ENCODE measurements at regions not wholly inside any gene's neighbourhood (a gene's known extent, or its start where the extent isn't known, plus 50 kb on each side); places are given as distances from the start of the nearest gene placed in this dataset.

DNA sequence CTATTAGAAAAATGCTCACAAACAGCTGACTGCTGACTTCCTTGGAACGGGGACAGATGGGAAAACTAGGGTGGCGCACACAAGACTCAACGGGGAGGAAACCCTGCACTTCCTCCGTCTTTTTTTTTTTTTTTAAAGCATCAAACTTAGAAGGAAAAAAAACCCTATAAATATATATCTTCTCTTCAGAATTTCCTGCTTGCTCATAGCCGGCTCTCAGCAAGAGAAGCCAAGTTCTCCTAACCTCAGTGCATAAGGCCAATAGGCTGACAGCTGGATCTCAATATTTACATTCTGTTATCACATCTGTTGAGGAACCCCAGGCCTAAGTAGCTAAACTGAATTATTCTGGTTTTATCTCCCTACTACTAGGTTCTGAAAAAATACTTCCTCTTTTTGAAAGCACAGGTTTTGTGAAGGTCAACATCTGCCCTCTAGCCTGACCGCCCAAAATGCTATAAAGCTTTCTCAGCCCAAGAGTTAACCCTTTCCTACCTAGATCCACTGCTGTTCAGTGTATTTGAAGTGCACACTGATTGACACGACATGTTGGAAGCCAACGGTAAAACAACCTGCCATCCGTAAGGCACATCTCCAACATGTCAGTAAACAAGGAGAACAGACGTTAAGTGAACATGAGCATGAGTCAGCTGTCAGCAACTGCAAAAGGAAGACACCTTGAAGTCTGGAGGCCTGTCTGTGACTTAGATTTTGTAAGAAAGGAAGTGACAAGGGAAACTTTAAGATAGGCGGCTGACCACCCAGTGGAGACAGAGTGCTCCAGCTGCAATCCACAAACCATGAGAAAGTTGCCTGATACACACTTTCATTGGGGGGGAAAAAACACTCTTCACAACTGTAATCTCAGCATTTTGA, 83.8 kb downstream of the EBLN1 start (continued):
- TF ChIP-seq, protein P1, sequence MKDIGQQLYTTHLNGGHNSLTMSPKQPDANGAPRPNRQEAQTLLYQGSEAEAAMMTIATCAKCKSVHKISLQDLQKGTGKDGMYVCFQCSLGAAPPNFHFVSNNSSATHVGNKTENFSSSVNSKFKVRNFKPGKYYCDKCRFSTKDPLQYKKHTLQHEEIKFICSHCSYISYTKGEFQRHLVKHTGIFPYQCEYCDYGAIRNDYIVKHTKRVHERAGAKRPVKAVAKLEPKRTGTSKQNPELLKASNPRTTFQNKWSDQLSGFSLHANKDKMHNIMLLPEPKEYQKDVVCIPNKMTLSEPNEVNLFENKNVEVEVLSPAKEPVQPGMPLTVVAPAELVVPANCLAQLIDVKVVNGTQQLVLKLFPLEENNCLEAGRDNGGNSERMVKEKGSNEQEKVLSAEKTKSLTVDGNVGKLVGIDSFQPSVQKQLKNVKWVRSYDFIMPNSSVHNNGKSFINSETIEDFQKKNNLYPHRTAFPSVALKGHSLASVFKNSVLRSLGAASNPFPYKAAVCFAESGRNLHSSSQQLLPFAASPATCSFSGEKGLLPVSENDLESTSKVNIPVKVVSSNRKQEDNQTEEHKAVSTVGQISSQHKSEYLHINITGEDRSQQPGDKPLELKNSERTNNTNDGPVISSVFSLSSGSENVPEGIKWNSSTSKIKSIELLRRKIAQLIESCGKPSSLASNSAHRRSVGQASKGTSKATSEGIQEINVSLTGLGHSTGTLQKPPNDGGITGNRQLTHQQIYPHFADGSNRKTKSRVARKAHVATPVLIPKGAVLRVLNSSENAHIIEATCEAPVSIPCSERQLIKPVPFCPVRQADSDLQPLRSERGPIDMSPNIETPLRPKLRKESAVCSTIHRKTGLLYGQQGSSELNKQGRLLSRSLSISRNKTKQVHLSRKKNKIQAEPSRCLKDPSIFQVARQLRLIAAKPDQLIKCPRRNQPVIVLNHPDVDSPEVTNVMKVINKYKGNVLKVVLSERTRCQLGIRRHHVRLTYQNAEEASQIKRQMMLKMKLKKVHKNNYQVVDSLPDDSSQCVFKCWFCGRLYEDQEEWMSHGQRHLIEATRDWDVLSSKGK (CRISPR knock-in tag; IDR thresholded peaks at IDR 0.05), result no peak
- TF ChIP-seq SIRT6 (IDR thresholded peaks at IDR 0.05; ENCODE audit: low read depth, low read length) (no peak), HDAC6 (IDR thresholded peaks at IDR 0.05; ENCODE audit: low read depth, low read length) (no peak), RFX7 (CRISPR knock-in tag; IDR thresholded peaks at IDR 0.05) (no peak), TFAM (CRISPR knock-in tag; conservative IDR thresholded peaks at IDR 0.05) (no peak), ADNP (tag; IDR thresholded peaks at IDR 0.05) (peak; percentile 73), SOX6 (IDR thresholded peaks at IDR 0.05) (peak; percentile 90), SLC30A9 (CRISPR knock-in tag; IDR thresholded peaks at IDR 0.05) (no peak), ZNF197 (CRISPR knock-in tag; IDR thresholded peaks at IDR 0.05; ENCODE audit: low read depth) (no peak), PTTG1 (tag; IDR thresholded peaks at IDR 0.05; ENCODE audit: low read depth) (no peak), MTF1 (CRISPR knock-in tag; IDR thresholded peaks at IDR 0.05; ENCODE audit: borderline replicate concordance) (no peak), NFYB (IDR thresholded peaks at IDR 0.05; ENCODE audit: extremely low read depth, insufficient read length) (no peak), ZNF316 (IDR thresholded peaks at IDR 0.05) (peak; percentile 84), HDAC8 (tag; IDR thresholded peaks at IDR 0.05) (no peak), ZNF76 (CRISPR knock-in tag; IDR thresholded peaks at IDR 0.05; ENCODE audit: borderline replicate concordance) (no peak)
- TF ChIP-seq, protein P2, sequence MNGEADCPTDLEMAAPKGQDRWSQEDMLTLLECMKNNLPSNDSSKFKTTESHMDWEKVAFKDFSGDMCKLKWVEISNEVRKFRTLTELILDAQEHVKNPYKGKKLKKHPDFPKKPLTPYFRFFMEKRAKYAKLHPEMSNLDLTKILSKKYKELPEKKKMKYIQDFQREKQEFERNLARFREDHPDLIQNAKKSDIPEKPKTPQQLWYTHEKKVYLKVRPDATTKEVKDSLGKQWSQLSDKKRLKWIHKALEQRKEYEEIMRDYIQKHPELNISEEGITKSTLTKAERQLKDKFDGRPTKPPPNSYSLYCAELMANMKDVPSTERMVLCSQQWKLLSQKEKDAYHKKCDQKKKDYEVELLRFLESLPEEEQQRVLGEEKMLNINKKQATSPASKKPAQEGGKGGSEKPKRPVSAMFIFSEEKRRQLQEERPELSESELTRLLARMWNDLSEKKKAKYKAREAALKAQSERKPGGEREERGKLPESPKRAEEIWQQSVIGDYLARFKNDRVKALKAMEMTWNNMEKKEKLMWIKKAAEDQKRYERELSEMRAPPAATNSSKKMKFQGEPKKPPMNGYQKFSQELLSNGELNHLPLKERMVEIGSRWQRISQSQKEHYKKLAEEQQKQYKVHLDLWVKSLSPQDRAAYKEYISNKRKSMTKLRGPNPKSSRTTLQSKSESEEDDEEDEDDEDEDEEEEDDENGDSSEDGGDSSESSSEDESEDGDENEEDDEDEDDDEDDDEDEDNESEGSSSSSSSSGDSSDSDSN (IDR thresholded peaks at IDR 0.05; ENCODE audit: borderline replicate concordance in 1 of 2, low read depth in 2 of 2, low read length in 2 of 2), result no peak
- TF ChIP-seq, protein P3, sequence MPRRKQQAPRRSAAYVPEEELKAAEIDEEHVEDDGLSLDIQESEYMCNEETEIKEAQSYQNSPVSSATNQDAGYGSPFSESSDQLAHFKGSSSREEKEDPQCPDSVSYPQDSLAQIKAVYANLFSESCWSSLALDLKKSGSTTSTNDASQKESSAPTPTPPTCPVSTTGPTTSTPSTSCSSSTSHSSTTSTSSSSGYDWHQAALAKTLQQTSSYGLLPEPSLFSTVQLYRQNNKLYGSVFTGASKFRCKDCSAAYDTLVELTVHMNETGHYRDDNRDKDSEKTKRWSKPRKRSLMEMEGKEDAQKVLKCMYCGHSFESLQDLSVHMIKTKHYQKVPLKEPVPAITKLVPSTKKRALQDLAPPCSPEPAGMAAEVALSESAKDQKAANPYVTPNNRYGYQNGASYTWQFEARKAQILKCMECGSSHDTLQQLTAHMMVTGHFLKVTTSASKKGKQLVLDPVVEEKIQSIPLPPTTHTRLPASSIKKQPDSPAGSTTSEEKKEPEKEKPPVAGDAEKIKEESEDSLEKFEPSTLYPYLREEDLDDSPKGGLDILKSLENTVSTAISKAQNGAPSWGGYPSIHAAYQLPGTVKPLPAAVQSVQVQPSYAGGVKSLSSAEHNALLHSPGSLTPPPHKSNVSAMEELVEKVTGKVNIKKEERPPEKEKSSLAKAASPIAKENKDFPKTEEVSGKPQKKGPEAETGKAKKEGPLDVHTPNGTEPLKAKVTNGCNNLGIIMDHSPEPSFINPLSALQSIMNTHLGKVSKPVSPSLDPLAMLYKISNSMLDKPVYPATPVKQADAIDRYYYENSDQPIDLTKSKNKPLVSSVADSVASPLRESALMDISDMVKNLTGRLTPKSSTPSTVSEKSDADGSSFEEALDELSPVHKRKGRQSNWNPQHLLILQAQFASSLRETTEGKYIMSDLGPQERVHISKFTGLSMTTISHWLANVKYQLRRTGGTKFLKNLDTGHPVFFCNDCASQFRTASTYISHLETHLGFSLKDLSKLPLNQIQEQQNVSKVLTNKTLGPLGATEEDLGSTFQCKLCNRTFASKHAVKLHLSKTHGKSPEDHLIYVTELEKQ (CRISPR knock-in tag; IDR thresholded peaks at IDR 0.05), result no peak
